HCT116 (cell line): ENCODE measurements at regions not wholly inside any gene's neighbourhood (a gene's known extent, or its start where the extent isn't known, plus 50 kb on each side); places are given as distances from the start of the nearest gene placed in this dataset.

ENCODE experiments used
- EZH2 ChIP-seq: fragments of 200-600 bp; sonication (generic); IDR thresholded peaks from 2 replicates; pipeline ENCODE4 v1.6.1; 2017; ENCODE audit warnings: antibody characterized with exemption, mixed run types
- POLR2A ChIP-seq: IDR thresholded peaks from 2 replicates; pipeline ENCODE4 v1.7.0; 2011; ENCODE audit warnings: borderline replicate concordance; ENCODE audit not compliant: insufficient read depth, insufficient read length; ENCODE audit errors: extremely low read depth
- POLR2AphosphoS5 ChIP-seq: IDR thresholded peaks from 2 replicates; pipeline ENCODE4 v1.6.1; 2011; ENCODE audit warnings: mild to moderate bottlenecking, low read depth, low read length, moderate library complexity
- RAD21 ChIP-seq: IDR thresholded peaks from 2 replicates; pipeline ENCODE4 v1.6.1; 2012; ENCODE audit warnings: low read depth, mild to moderate bottlenecking
- SRF ChIP-seq: IDR thresholded peaks from 2 replicates; pipeline ENCODE4 v1.6.1; 2012; ENCODE audit warnings: low read depth
- YY1 ChIP-seq: IDR thresholded peaks from 2 replicates; pipeline ENCODE4 v1.6.1; 2011; ENCODE audit warnings: low read length, low read depth, moderate library complexity, mild to moderate bottlenecking; ENCODE audit not compliant: insufficient replicate concordance; ENCODE audit errors: extremely low read depth
- TF ChIP-seq, protein P1 (sequence below), 3 experiments: fragments of 200-600 bp in 1 of 3; sonication (generic) in 1 of 3; IDR thresholded peaks in 2 of 3; conservative IDR thresholded peaks in 1 of 3; 2 replicates each; pipeline ENCODE4 v1.5.1; 2012 to 2017; ENCODE audit warnings: low read depth in 2 of 3, low read length in 2 of 3, antibody characterized with exemption in 1 of 3, borderline replicate concordance in 1 of 3, control low read depth in 1 of 3, mild to moderate bottlenecking in 1 of 3, mixed read lengths in 1 of 3, mixed run types in 1 of 3, moderate library complexity in 1 of 3; ENCODE audit not compliant: insufficient read depth in 1 of 3

DNA sequence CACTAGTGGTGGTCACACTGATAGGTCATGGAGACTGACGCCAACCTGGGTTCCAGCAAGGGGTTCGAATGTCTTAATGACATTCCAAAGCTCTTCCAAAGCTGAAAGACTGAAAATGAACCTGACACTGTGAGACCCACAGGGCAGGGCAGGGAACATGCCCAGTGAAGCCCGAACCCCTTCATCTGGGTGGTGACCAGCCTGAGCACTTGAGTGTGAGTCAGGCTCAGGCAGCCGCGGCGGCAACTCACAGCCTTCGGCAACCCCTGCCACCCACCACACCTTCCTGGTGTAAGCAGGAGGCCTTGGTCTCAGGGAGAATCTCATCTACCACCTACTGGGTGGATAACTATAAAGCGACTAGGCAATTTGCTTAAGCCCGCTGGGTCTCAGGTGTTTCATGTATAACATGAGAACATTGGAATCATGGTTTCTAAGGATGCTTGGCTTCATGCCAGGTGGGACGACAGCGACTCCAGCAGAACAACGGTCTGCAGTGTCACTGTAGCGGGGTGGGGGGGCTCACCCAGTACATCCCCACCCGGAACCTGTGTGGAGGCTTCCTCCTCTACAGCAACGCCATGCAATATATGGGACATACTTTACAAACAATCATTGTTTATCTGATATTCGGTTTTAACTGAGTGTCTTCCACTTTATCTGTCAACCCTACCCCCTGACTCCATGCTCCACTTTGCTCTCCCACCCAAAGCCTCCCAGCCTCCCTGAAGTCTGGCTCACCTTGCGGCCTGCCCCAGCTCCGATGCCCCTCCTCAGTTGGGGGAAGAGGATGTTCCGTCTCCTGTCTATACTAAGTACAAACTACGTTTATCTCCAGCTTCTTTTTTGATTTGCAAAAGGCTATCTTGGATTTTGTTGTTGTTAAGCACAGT lies 125.0 kb upstream of the MEF2A start:
- TF ChIP-seq YY1: no peak
- no peak for TF ChIP-seq POLR2A
- TF ChIP-seq EZH2: no peak
- TF ChIP-seq, protein P1, sequence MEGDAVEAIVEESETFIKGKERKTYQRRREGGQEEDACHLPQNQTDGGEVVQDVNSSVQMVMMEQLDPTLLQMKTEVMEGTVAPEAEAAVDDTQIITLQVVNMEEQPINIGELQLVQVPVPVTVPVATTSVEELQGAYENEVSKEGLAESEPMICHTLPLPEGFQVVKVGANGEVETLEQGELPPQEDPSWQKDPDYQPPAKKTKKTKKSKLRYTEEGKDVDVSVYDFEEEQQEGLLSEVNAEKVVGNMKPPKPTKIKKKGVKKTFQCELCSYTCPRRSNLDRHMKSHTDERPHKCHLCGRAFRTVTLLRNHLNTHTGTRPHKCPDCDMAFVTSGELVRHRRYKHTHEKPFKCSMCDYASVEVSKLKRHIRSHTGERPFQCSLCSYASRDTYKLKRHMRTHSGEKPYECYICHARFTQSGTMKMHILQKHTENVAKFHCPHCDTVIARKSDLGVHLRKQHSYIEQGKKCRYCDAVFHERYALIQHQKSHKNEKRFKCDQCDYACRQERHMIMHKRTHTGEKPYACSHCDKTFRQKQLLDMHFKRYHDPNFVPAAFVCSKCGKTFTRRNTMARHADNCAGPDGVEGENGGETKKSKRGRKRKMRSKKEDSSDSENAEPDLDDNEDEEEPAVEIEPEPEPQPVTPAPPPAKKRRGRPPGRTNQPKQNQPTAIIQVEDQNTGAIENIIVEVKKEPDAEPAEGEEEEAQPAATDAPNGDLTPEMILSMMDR (IDR thresholded peaks at IDR 0.05 in 2 of 3, conservative IDR thresholded peaks at IDR 0.05 in 1 of 3; ENCODE audit: borderline replicate concordance in 1 of 3, insufficient read depth in 1 of 3, low read depth in 2 of 3, low read length in 2 of 3): no peak
- no peak for TF ChIP-seq RAD21
- TF ChIP-seq SRF: no peak
- TF ChIP-seq POLR2AphosphoS5: no peak
